SK-N-SH (cell line): ENCODE measurements at regions not wholly inside any gene's neighbourhood (a gene's known extent, or its start where the extent isn't known, plus 50 kb on each side); places are given as distances from the start of the nearest gene placed in this dataset.

ENCODE experiments used
- CHD2 ChIP-seq: fragments of 150-350 bp; IDR thresholded peaks from 2 replicates; pipeline ENCODE4 v1.6.1; 2018; ENCODE audit warnings: low read length; ENCODE audit not compliant: partially characterized antibody
- NFIC ChIP-seq: IDR thresholded peaks from 2 replicates; pipeline ENCODE4 v1.4.0; 2012; ENCODE audit warnings: borderline replicate concordance
- NRF1 ChIP-seq: IDR thresholded peaks from 2 replicates; pipeline ENCODE4 v1.6.1; 2012; ENCODE audit warnings: low read depth, mild to moderate bottlenecking, low read length
- POLR2AphosphoS5 ChIP-seq: IDR thresholded peaks from 2 replicates; pipeline ENCODE4 v1.6.1; 2012; ENCODE audit warnings: low read depth, low read length
- TEAD4 ChIP-seq: IDR thresholded peaks from 2 replicates; pipeline ENCODE4 v1.4.0; 2012; ENCODE audit warnings: mild to moderate bottlenecking, borderline replicate concordance; ENCODE audit not compliant: insufficient read depth

DNA sequence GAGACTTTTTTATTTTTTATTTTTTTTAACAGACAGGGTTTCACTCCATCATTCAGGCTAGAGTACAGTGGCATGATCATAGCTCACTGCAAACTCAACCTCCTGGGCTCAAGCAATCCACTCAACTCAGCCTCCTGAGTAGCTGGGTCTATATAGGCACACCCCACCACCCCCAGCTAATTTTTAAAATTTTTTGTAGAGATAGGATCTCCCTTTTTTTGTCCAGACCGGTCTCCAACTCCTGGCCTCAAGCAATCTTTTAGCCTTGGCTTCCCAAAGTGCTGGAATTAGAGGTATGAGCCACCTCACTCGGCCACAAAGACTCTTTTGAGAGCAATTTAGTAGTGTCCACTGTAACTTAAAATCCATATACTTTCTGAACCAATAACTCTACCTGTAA, 103.3 kb upstream of the DST start:
- TF ChIP-seq TEAD4, result no peak
- no peak for TF ChIP-seq POLR2AphosphoS5
- TF ChIP-seq CHD2, result no peak
- no peak for TF ChIP-seq NRF1
- TF ChIP-seq NFIC, result no peak
